ENCODE measurements at regions not wholly inside any gene's neighbourhood (a gene's known extent, or its start where the extent isn't known, plus 50 kb on each side); places are given as distances from the start of the nearest gene placed in this dataset.

GRCh38 chr9:73026375-73026774 lies 73.5 kb upstream of the ALDH1A1 start:
- TF ChIP-seq CTCF (IDR thresholded peaks at IDR 0.05; ENCODE audit: low read depth, low read length, missing input control), result no peak
- no peak for TF ChIP-seq FOXA1 (IDR thresholded peaks at IDR 0.05)
- TF ChIP-seq RAD21 (IDR thresholded peaks at IDR 0.05), result no peak
- TF ChIP-seq MAX (IDR thresholded peaks at IDR 0.05), result no peak
- no peak for TF ChIP-seq ZBTB33 (IDR thresholded peaks at IDR 0.05)
- no peak for TF ChIP-seq TAF1 (conservative IDR thresholded peaks at IDR 0.05)
- no peak for TF ChIP-seq YY1 (IDR thresholded peaks at IDR 0.05)
- no peak for TF ChIP-seq ATF3 (IDR thresholded peaks at IDR 0.05)
- TF ChIP-seq SP1 (IDR thresholded peaks at IDR 0.05), result no peak
- TF ChIP-seq GABPA (IDR thresholded peaks at IDR 0.05 in 1 of 2, conservative IDR thresholded peaks at IDR 0.05 in 1 of 2), result no peak
- TF ChIP-seq JUND (IDR thresholded peaks at IDR 0.05), result no peak
- no peak for TF ChIP-seq HNF4G (IDR thresholded peaks at IDR 0.05)
- TF ChIP-seq EGR1 (IDR thresholded peaks at IDR 0.05; ENCODE audit: low read depth in 2 of 2), result no peak
- TF ChIP-seq RXRA (IDR thresholded peaks at IDR 0.05), result no peak

Data from liver (tissue), 3 donors.